Stomach (tissue), 4 donors: ENCODE measurements at regions not wholly inside any gene's neighbourhood (a gene's known extent, or its start where the extent isn't known, plus 50 kb on each side); places are given as distances from the start of the nearest gene placed in this dataset.

ENCODE experiments used
- CTCF ChIP-seq, 7 experiments: fragments of 450-650 bp in 4 of 7; fragments of 200-600 bp in 3 of 7; sonication (generic) in 3 of 7; IDR thresholded peaks; one replicate each; pipeline ENCODE4 v1.5.1; 2016 to 2019; ENCODE audit warnings: antibody characterized with exemption in 7 of 7, control low read depth in 2 of 7, mild to moderate bottlenecking in 1 of 7
- EP300 ChIP-seq: sonication (generic); formaldehyde crosslinking; IDR thresholded peaks from one replicate; pipeline ENCODE4 v1.6.1; 2017; ENCODE audit warnings: antibody characterized with exemption
- POLR2A ChIP-seq, 4 donors: fragments of 450-650 bp; IDR thresholded peaks; one replicate each; pipeline ENCODE4 v1.6.1; 2016; ENCODE audit warnings: antibody characterized with exemption in 4 of 4, control low read depth in 2 of 4, mild to moderate bottlenecking in 1 of 4, moderate library complexity in 1 of 4
- POLR2AphosphoS5 ChIP-seq, 3 donors: sonication (generic); formaldehyde crosslinking; IDR thresholded peaks; one replicate each; pipeline ENCODE4 v1.6.1; 2016; ENCODE audit warnings: antibody characterized with exemption in 3 of 3

- TF ChIP-seq EP300 (no peak), POLR2A (IDR thresholded peaks at IDR 0.05) (no peak), CTCF (IDR thresholded peaks at IDR 0.05) (no peak), POLR2AphosphoS5 (IDR thresholded peaks at IDR 0.05) (no peak)
Observed at GRCh38 chr19:31181535-31181934, 167.7 kb downstream of the TSHZ3 start.
